H1 (cell line): ENCODE measurements at regions not wholly inside any gene's neighbourhood (a gene's known extent, or its start where the extent isn't known, plus 50 kb on each side); places are given as distances from the start of the nearest gene placed in this dataset.

Source experiments
- CTCF ChIA-PET: fragments of 300-600 bp; sonication (Branson Sonifier 250); formaldehyde crosslinking; loops from one replicate; lab custom pipeline; 2021; ENCODE audit not compliant: partially characterized antibody; lab: Charles Lee
- POLR2A ChIA-PET: fragments of 300-600 bp; sonication (Branson Sonifier 250); formaldehyde crosslinking; loops from one replicate; lab custom pipeline; 2021; ENCODE audit warnings: inconsistent platforms; ENCODE audit not compliant: partially characterized antibody; lab: Charles Lee
- DNase-seq, 2 experiments: peaks; one replicate each; pipeline versions ENCODE4 v3.0.0 to v3.0.0-alpha.2; 2010 to 2022; ENCODE audit warnings: low spot score in 2 of 2, low read depth in 1 of 2, mixed read lengths in 1 of 2
- FAIRE-seq: peaks from 2 replicates; lab custom pipeline; 2011; peaks lifted over from hg19 to GRCh38; lab: Jason Lieb, UNC
- H2AFZ ChIP-seq: 2 replicates; pipeline ENCODE4 v1.8.1; 2012; ENCODE audit warnings: low read length, inconsistent platforms
- H2AK5ac ChIP-seq: 2 replicates; pipeline ENCODE4 v1.6.1; 2013; ENCODE audit warnings: low read depth, low read length
- H2BK120ac ChIP-seq: replicated peaks from 2 replicates; pipeline ENCODE3; 2013; ENCODE audit warnings: low read depth, low read length, inconsistent platforms
- H2BK12ac ChIP-seq: 2 replicates; pipeline ENCODE4 v1.6.1; 2013; ENCODE audit warnings: low read depth, low read length
- H2BK15ac ChIP-seq: 2 replicates; pipeline ENCODE4 v1.6.1; 2013; ENCODE audit warnings: low read length
- H2BK20ac ChIP-seq: 2 replicates; pipeline ENCODE4 v1.6.1; 2013; ENCODE audit warnings: low read length
- H2BK5ac ChIP-seq: 2 replicates; pipeline ENCODE4 v1.6.1; 2013; ENCODE audit warnings: low read depth, low read length
- H3K14ac ChIP-seq: 2 replicates; pipeline ENCODE4 v1.6.1; 2013; ENCODE audit warnings: inconsistent platforms; ENCODE audit not compliant: insufficient read length
- H3K18ac ChIP-seq: 2 replicates; pipeline ENCODE4 v1.6.1; 2013; ENCODE audit warnings: low read length; ENCODE audit errors: extremely low read depth
- H3K23ac ChIP-seq: 2 replicates; pipeline ENCODE4 v1.6.1; 2013; ENCODE audit warnings: inconsistent platforms; ENCODE audit not compliant: insufficient read length
- H3K23me2 ChIP-seq: 2 replicates; pipeline ENCODE4 v1.6.1; 2013; ENCODE audit warnings: low read depth, low read length
- H3K27ac ChIP-seq: 2 replicates; pipeline ENCODE4 v1.6.1; 2011; ENCODE audit warnings: low read depth, low read length, inconsistent platforms
- H3K27me3 ChIP-seq, 4 experiments: replicated peaks in 1 of 4; 1 replicate in 1 of 4; 2 replicates in 3 of 4; pipeline versions ENCODE4 v1.6.1 to v1.8.1; 2011 to 2013; ENCODE audit warnings: low read length in 3 of 4, mild to moderate bottlenecking in 3 of 4, inconsistent platforms in 2 of 4, mixed read lengths in 2 of 4, moderate library complexity in 1 of 4; ENCODE audit not compliant: control insufficient read depth in 3 of 4, insufficient read depth in 3 of 4; ENCODE audit errors: extremely low read depth in 1 of 4
- H3K36me3 ChIP-seq, 4 experiments: 2 replicates each; pipeline versions ENCODE4 v1.6.1 to v1.8.1; 2011 to 2013; ENCODE audit warnings: mild to moderate bottlenecking in 4 of 4, low read length in 3 of 4, moderate library complexity in 2 of 4, control low read depth in 1 of 4, inconsistent platforms in 1 of 4; ENCODE audit not compliant: insufficient read depth in 4 of 4, control insufficient read depth in 2 of 4
- H3K4ac ChIP-seq: replicated peaks from 2 replicates; pipeline ENCODE3; 2013; ENCODE audit warnings: low read length, low read depth, mixed read lengths, inconsistent platforms; ENCODE audit not compliant: insufficient read length
- H3K4me1 ChIP-seq, 4 experiments: replicated peaks in 1 of 4; 1 replicate in 1 of 4; 2 replicates in 3 of 4; pipeline versions ENCODE4 v1.6.1 to v1.8.1; 2011 to 2013; ENCODE audit warnings: low read length in 3 of 4, inconsistent platforms in 2 of 4, mixed read lengths in 1 of 4; ENCODE audit not compliant: insufficient read depth in 4 of 4, control insufficient read depth in 3 of 4
- H3K4me2 ChIP-seq, 2 experiments: 2 replicates each; pipeline versions ENCODE4 v1.6.1 to v1.8.1; 2011 to 2013; ENCODE audit warnings: low read depth in 2 of 2, low read length in 2 of 2, control low read depth in 1 of 2, inconsistent platforms in 1 of 2, mild to moderate bottlenecking in 1 of 2; ENCODE audit not compliant: insufficient read depth in 1 of 2
- H3K4me3 ChIP-seq, 4 experiments: fragments of 200-600, 300-600 bp in 1 of 4; sonication (generic), shearing (Covaris generic), sonication (Bioruptor Twin) in 1 of 4; 2 replicates each; pipeline versions ENCODE4 v1.5.1 to v1.8.1; 2011 to 2016; ENCODE audit warnings: low read length in 4 of 4, low read depth in 3 of 4, control low read depth in 2 of 4, inconsistent platforms in 2 of 4, mild to moderate bottlenecking in 2 of 4, mixed read lengths in 1 of 4, moderate library complexity in 1 of 4; ENCODE audit not compliant: insufficient read depth in 2 of 4; ENCODE audit errors: extremely low read depth in 1 of 4
- H3K56ac ChIP-seq: replicated peaks from 2 replicates; pipeline ENCODE3; 2013; ENCODE audit warnings: low read depth, mild to moderate bottlenecking, mixed read lengths, low read length, inconsistent platforms; ENCODE audit not compliant: insufficient read length
- H3K79me1 ChIP-seq: 2 replicates; pipeline ENCODE4 v1.6.1; 2013; ENCODE audit warnings: low read depth, low read length, control low read depth
- H3K79me2 ChIP-seq, 2 experiments: 2 replicates each; pipeline versions ENCODE4 v1.6.1 to v1.8.1; 2012 to 2013; ENCODE audit warnings: low read length in 2 of 2, mild to moderate bottlenecking in 2 of 2, inconsistent platforms in 1 of 2; ENCODE audit not compliant: insufficient read depth in 2 of 2, control insufficient read depth in 1 of 2
- H3K9ac ChIP-seq, 4 experiments: replicated peaks in 1 of 4; 1 replicate in 1 of 4; 2 replicates in 3 of 4; pipeline versions ENCODE4 v1.6.1 to v1.8.1; 2011 to 2013; ENCODE audit warnings: low read depth in 3 of 4, low read length in 3 of 4, control low read depth in 2 of 4, mild to moderate bottlenecking in 2 of 4, moderate library complexity in 2 of 4, inconsistent platforms in 1 of 4; ENCODE audit errors: extremely low read depth in 1 of 4
- H3K9me3 ChIP-seq, 2 experiments: 2 replicates each; pipeline versions ENCODE4 v1.6.1 to v1.8.1; 2012 to 2013; ENCODE audit warnings: mild to moderate bottlenecking in 2 of 2, moderate library complexity in 2 of 2, control low read depth in 1 of 2, inconsistent platforms in 1 of 2, low read depth in 1 of 2, low read length in 1 of 2, mixed read lengths in 1 of 2; ENCODE audit not compliant: insufficient read depth in 2 of 2
- H4K20me1 ChIP-seq, 2 experiments: replicated peaks in 1 of 2; 2 replicates each; pipeline versions ENCODE3 to v1.8.1; 2011 to 2013; ENCODE audit warnings: inconsistent platforms in 2 of 2, low read length in 2 of 2, mild to moderate bottlenecking in 1 of 2; ENCODE audit not compliant: insufficient read depth in 2 of 2, control insufficient read depth in 1 of 2
- H4K5ac ChIP-seq: 2 replicates; pipeline ENCODE4 v1.6.1; 2013; ENCODE audit warnings: low read length, low read depth, mixed read lengths, inconsistent platforms; ENCODE audit not compliant: insufficient read length
- H4K8ac ChIP-seq: 2 replicates; pipeline ENCODE4 v1.8.0; 2013; ENCODE audit warnings: mild to moderate bottlenecking, moderate library complexity, low read length, inconsistent platforms; ENCODE audit not compliant: insufficient read depth; ENCODE audit errors: extremely low read depth
- H4K91ac ChIP-seq: replicated peaks from 2 replicates; pipeline ENCODE3; 2013; ENCODE audit warnings: low read length, mixed read lengths, inconsistent platforms; ENCODE audit not compliant: insufficient read length
- BACH1 ChIP-seq: IDR thresholded peaks from 2 replicates; pipeline ENCODE4 v1.6.1; 2012; ENCODE audit warnings: low read length, improper control_type of control experiment
- BCL11A ChIP-seq, 2 experiments: IDR thresholded peaks; one replicate each; pipeline ENCODE4 v1.6.1; 2011; ENCODE audit warnings: low read depth in 2 of 2, low read length in 2 of 2, mild to moderate bottlenecking in 2 of 2
- CHD1 ChIP-seq: IDR thresholded peaks from 2 replicates; pipeline ENCODE4 v1.6.1; 2012; ENCODE audit warnings: low read depth, low read length, improper control_type of control experiment
- CHD2 ChIP-seq: IDR thresholded peaks from 2 replicates; pipeline ENCODE4 v1.6.1; 2012; ENCODE audit warnings: low read length, improper control_type of control experiment
- CREB1 ChIP-seq: IDR thresholded peaks from 2 replicates; pipeline ENCODE4 v1.6.1; 2012; ENCODE audit warnings: inconsistent platforms
- EZH2 ChIP-seq: fragments of 200-600 bp; sonication (generic); IDR thresholded peaks from 2 replicates; pipeline ENCODE4 v1.7.1; 2012; ENCODE audit warnings: low read depth, mild to moderate bottlenecking, moderate library complexity, low read length, inconsistent platforms; ENCODE audit not compliant: severe bottlenecking
- HDAC6 ChIP-seq: IDR thresholded peaks from one replicate; pipeline ENCODE4 v1.7.1; 2012; ENCODE audit warnings: low read depth, mild to moderate bottlenecking, inconsistent platforms, low read length, moderate library complexity
- NANOG ChIP-seq: IDR thresholded peaks from 2 replicates; pipeline ENCODE4 v1.6.1; 2011; ENCODE audit warnings: low read length, low read depth, mild to moderate bottlenecking, inconsistent platforms; ENCODE audit not compliant: insufficient read depth, poor library complexity, severe bottlenecking
- POLR2AphosphoS5 ChIP-seq: IDR thresholded peaks from 2 replicates; pipeline ENCODE4 v1.6.1; 2011; ENCODE audit warnings: low read depth, low read length
- RBBP5 ChIP-seq: IDR thresholded peaks from 2 replicates; pipeline ENCODE4 v1.7.1; 2012; ENCODE audit warnings: low read depth, mild to moderate bottlenecking, inconsistent platforms, low read length, moderate library complexity, borderline replicate concordance
- RFX5 ChIP-seq: IDR thresholded peaks from 2 replicates; pipeline ENCODE4 v1.6.1; 2011; ENCODE audit warnings: low read depth, low read length, improper control_type of control experiment, borderline replicate concordance
- SRF ChIP-seq: IDR thresholded peaks from 2 replicates; pipeline ENCODE4 v1.6.1; 2011; ENCODE audit warnings: mild to moderate bottlenecking, low read depth, low read length, moderate library complexity
- SUZ12 ChIP-seq: fragments of 200-600 bp; sonication (generic); IDR thresholded peaks from 2 replicates; pipeline ENCODE4 v1.6.1; 2012; ENCODE audit warnings: mild to moderate bottlenecking, inconsistent platforms, low read length, moderate library complexity, mixed read lengths
- TBP ChIP-seq: IDR thresholded peaks from 2 replicates; pipeline ENCODE4 v1.6.1; 2011; ENCODE audit warnings: low read depth, low read length, improper control_type of control experiment
- TEAD4 ChIP-seq: IDR thresholded peaks from 2 replicates; pipeline ENCODE4 v1.6.1; 2012; ENCODE audit warnings: low read depth, low read length, inconsistent platforms, mixed read lengths
- YY1 ChIP-seq: IDR thresholded peaks from 2 replicates; pipeline ENCODE4 v1.6.1; 2011; ENCODE audit warnings: low read depth, mild to moderate bottlenecking, low read length
- ZNF274 ChIP-seq: IDR thresholded peaks from 2 replicates; pipeline ENCODE4 v1.7.0; 2012; ENCODE audit warnings: low read length, borderline replicate concordance; ENCODE audit errors: extremely low read depth
- WGBS, 2 experiments: shearing (Covaris generic) in 1 of 2; methylation state at CpG; one replicate each; pipeline versions ENCODE4 v1.1.6 to v1.1.7; 2013 to 2015; ENCODE audit warnings: low lambda C conversion rate in 2 of 2, mixed read lengths in 2 of 2, inconsistent platforms in 1 of 2, low coverage in 1 of 2, missing lambda C conversion rate in 1 of 2; ENCODE audit not compliant: insufficient replicate concordance in 2 of 2, insufficient coverage in 1 of 2, insufficient read length in 1 of 2; ENCODE audit errors: extremely low coverage in 1 of 2, missing lambda C conversion rate in 1 of 2; 5-methylcytosine and 5-hydroxymethylcytosine counted together

DNA sequence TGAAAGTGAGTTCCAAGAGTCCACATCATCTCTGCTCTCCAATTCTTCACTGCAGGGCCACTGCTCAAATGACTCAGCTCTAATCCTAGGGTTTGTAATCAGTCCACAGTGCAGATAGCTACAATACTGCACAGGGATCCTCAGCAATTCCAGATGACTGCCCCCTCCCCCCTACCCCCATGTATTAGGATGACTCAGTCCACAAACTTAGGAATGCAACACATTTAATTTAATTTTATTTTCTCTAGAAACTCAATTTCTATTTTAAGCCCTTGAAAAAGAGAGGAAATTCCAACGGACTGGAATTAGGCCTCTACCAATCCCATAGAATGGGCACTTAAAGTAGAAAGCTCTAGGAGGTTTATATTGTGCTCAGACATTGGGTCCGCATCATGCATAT lies 173.8 kb upstream of the SOX21 start:
- Histone ChIP-seq H3K18ac (no peak overlapping the region), H3K4ac (no peak overlapping the region), H4K8ac (no peak overlapping the region), H3K4me2 (no peak overlapping the region), H2BK15ac (no peak overlapping the region), H2AFZ (no peak overlapping the region), H4K5ac (no peak overlapping the region), H3K23me2 (no peaks in the 10 kb centered on the region), H3K9ac (no peak overlapping the region), H3K27ac (no peak overlapping the region), H2BK120ac (no peak overlapping the region), H3K79me1 (no peaks in the 10 kb centered on the region), H2AK5ac (no peak overlapping the region), H4K20me1 (no peaks in the 10 kb centered on the region), H3K4me1 (peaks cover 0 to under 1% (median 0%) of the 10 kb centered on the region in 4 experiments; a peak in 1 of 7 replicates), H3K27me3 (no peaks in the 10 kb centered on the region), H3K9me3 (no peaks in the 10 kb centered on the region), H3K23ac (no peak overlapping the region), H3K14ac (no peak overlapping the region), H3K36me3 (no peaks in the 10 kb centered on the region), H2BK12ac (no peak overlapping the region), H3K56ac (no peak overlapping the region), H3K4me3 (no peak overlapping the region), H3K79me2 (no peaks in the 10 kb centered on the region), H2BK5ac (no peak overlapping the region), H4K91ac (no peak overlapping the region), H2BK20ac (no peak overlapping the region)
- WGBS, 2 experiments, result 73% methylated on average over 2 of the region's 2 CpGs; no CpG with 5 or more reads in 1 of the 2 experiments
- ChIA-PET POLR2A (no interaction called here), CTCF (interaction anchor here (1.1 kb wide), 2 partner anchors 24 to 267 kb away, joined by 3 to 4 read pairs; no protein-coding TSS in a partner anchor)
- TF ChIP-seq TEAD4, result no peak
- no peak for TF ChIP-seq BCL11A (IDR thresholded peaks at IDR 0.05; ENCODE audit: low read depth in 2 of 2, low read length in 2 of 2)
- TF ChIP-seq SRF, result no peak
- TF ChIP-seq NANOG, result no peak
- TF ChIP-seq RBBP5, result no peak
- TF ChIP-seq POLR2AphosphoS5, result no peak
- no peak for TF ChIP-seq CHD1
- no peak for TF ChIP-seq SUZ12
- TF ChIP-seq CHD2, result no peak
- no peak for TF ChIP-seq YY1
- no peak for TF ChIP-seq TBP
- no peak for TF ChIP-seq BACH1
- TF ChIP-seq ZNF274, result no peak
- no peak for TF ChIP-seq EZH2
- TF ChIP-seq CREB1, result no peak
- TF ChIP-seq RFX5, result no peak
- TF ChIP-seq HDAC6, result no peak
- FAIRE-seq (no peak), DNase-seq (no peak)
